SJSA1 (cell line): ENCODE measurements at regions not wholly inside any gene's neighbourhood (a gene's known extent, or its start where the extent isn't known, plus 50 kb on each side); places are given as distances from the start of the nearest gene placed in this dataset.

Experiments used
- DNase-seq, 2 experiments: peaks; one replicate each; pipeline ENCODE4 v3.0.0-alpha.2; 2015 to 2020; ENCODE audit warnings: low spot score in 2 of 2, low read depth in 1 of 2
- H3K27ac ChIP-seq: fragments of 250-450 bp; sonication (Bioruptor Pico); 2 replicates; pipeline ENCODE4 v1.5.1; 2020; ENCODE audit warnings: mild to moderate bottlenecking, moderate library complexity
- H3K27me3 ChIP-seq: fragments of 250-450 bp; sonication (Bioruptor Pico); replicated peaks from 2 replicates; pipeline ENCODE4 v1.5.1; 2020; ENCODE audit warnings: mild to moderate bottlenecking, moderate library complexity
- H3K36me3 ChIP-seq: fragments of 250-450 bp; sonication (Bioruptor Pico); 2 replicates; pipeline ENCODE4 v1.5.1; 2020; ENCODE audit warnings: mild to moderate bottlenecking
- H3K4me1 ChIP-seq: fragments of 250-450 bp; sonication (Bioruptor Pico); replicated peaks from 2 replicates; pipeline ENCODE4 v1.6.1; 2021; ENCODE audit warnings: mild to moderate bottlenecking
- H3K4me3 ChIP-seq: fragments of 250-450 bp; sonication (Bioruptor Pico); 2 replicates; pipeline ENCODE4 v1.5.1; 2020; ENCODE audit warnings: mild to moderate bottlenecking
- H3K9me3 ChIP-seq: fragments of 250-450 bp; sonication (Bioruptor Pico); replicated peaks from 2 replicates; pipeline ENCODE4 v1.5.1; 2020; ENCODE audit warnings: mild to moderate bottlenecking

GRCh38 chr14:97274626-97275025 lies 477.4 kb downstream of the VRK1 start:
- DNase-seq, result no peak
- H3K4me3 ChIP-seq, result no peak overlapping the region
- no peaks in the 10 kb centered on the region for H3K9me3 ChIP-seq
- no peaks in the 10 kb centered on the region for H3K4me1 ChIP-seq
- H3K27ac ChIP-seq, result no peak overlapping the region
- no peaks in the 10 kb centered on the region for H3K27me3 ChIP-seq
- H3K36me3 ChIP-seq, result no peaks in the 10 kb centered on the region

GRCh38 chr14:97275276-97275675 lies 478.1 kb downstream of the VRK1 start:
- Histone ChIP-seq H3K27ac (no peak overlapping the region), H3K9me3 (no peaks in the 10 kb centered on the region), H3K27me3 (no peaks in the 10 kb centered on the region), H3K4me3 (no peak overlapping the region), H3K36me3 (no peaks in the 10 kb centered on the region), H3K4me1 (peaks cover 2% of the 10 kb centered on the region)
- DNase-seq, result no peak

GRCh38 chr14:97276573-97276972 lies 479.4 kb downstream of the VRK1 start:
- DNase-seq, result no peak
- Histone ChIP-seq H3K9me3 (no peaks in the 10 kb centered on the region), H3K27ac (no peak overlapping the region), H3K4me1 (peaks cover 11% of the 10 kb centered on the region), H3K27me3 (no peaks in the 10 kb centered on the region), H3K36me3 (no peaks in the 10 kb centered on the region), H3K4me3 (no peak overlapping the region)

DNA sequence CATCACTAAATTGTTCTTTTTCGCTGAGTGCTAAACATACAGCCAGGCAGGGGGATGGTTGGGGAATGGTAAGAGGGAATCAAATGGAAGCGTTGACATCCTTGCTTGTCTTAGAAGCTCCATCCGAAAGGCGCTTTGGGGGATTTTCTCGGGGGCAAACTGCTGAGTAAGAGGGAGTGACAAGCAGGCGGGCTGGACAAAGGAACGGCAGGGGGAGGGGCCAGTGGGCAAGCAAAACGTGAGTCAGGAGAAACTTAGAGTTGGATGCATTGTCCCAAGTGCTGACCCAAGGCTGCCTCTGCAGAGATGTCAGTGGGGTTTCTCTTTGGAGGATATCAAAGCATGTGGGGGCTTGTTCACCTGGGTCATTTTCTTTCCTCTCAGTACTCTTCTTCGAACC lies 480.5 kb downstream of the VRK1 start:
- no peak overlapping the region for H3K27ac ChIP-seq
- H3K4me1 ChIP-seq, result peaks cover 11% of the 10 kb centered on the region
- no peaks in the 10 kb centered on the region for H3K27me3 ChIP-seq
- H3K4me3 ChIP-seq, result no peak overlapping the region
- no peaks in the 10 kb centered on the region for H3K36me3 ChIP-seq
- no peak for DNase-seq
- no peaks in the 10 kb centered on the region for H3K9me3 ChIP-seq

DNA sequence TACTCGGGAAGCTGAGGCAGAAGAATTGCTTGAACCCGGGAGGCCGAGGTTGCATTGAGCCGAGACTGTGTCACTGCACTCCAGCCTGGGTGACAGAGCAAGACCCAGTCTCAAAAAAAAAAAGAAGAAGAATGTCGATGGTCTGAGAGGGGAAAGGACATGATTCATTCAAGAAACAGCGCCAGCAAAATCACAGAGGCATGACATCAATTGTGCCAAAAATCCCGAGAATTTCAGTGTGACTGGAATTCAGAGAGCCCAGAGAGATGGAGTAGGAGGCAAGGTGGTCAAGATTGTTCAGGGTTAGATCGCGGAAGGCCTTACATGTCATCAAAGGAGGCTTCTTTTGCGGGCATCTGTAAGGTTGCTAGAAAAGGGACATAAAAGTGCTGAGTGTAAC lies 483.3 kb downstream of the VRK1 start:
- Histone ChIP-seq H3K27ac (no peak overlapping the region), H3K4me1 (peaks cover 18% of the 10 kb centered on the region), H3K36me3 (no peaks in the 10 kb centered on the region), H3K4me3 (no peak overlapping the region), H3K9me3 (no peaks in the 10 kb centered on the region), H3K27me3 (no peaks in the 10 kb centered on the region)
- DNase-seq, result peak in 1 of 2 experiments; percentile 53

DNA sequence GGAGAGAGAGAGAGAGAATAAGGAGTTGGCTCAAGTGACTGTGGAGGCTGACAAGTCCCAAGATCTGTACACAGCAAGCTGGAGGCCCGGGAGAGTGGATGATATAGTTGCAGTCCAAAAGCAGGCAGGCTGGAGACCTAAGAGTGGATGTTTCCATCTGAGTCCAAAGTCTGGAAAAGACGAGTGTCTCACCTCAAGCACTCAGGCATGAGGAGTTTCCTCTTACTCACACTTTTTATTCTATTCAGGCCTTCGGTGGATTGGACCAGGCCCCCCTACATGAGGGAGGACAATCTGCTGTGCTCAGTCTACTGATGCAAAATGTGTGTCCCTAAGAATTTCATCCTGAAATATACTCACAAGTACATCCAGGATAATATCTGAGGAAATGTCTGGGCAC lies 484.6 kb downstream of the VRK1 start:
- Histone ChIP-seq H3K9me3 (no peaks in the 10 kb centered on the region), H3K27me3 (no peaks in the 10 kb centered on the region), H3K36me3 (no peaks in the 10 kb centered on the region)

GRCh38 chr14:97282210-97283004 lies 485.2 kb downstream of the VRK1 start:
- Histone ChIP-seq H3K9me3 (no peaks in the 10 kb centered on the region), H3K27ac (no peak overlapping the region), H3K27me3 (no peaks in the 10 kb centered on the region), H3K36me3 (no peaks in the 10 kb centered on the region), H3K4me3 (no peak overlapping the region), H3K4me1 (peaks cover 18% of the 10 kb centered on the region)
- no peak for DNase-seq

More for the DNA sequence above, 484.6 kb downstream of the VRK1 start:
- H3K27ac ChIP-seq, result no peak overlapping the region
- H3K4me3 ChIP-seq, result no peak overlapping the region
- DNase-seq, result no peak
- peaks cover 18% of the 10 kb centered on the region for H3K4me1 ChIP-seq

DNA sequence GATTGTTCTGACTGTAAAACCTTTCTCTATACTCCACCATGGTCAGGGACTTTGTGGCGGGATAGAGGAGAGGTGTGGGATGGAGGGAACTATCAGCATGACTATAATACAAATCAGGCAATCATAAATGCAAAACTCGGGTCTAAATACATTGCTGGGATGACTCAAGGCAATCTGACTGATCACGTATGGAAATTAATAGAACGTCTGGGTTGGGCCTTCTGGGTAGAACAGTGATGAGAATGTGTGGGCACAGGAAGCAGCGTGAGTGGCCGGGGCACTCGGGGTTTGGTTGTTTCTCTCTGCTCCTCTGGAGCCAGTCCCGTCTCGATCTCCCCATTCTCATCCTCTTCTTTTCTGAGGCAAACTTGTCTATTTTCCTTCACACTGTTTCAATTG lies 485.8 kb downstream of the VRK1 start:
- no peaks in the 10 kb centered on the region for H3K9me3 ChIP-seq
- H3K27me3 ChIP-seq, result no peaks in the 10 kb centered on the region
- H3K36me3 ChIP-seq, result no peaks in the 10 kb centered on the region
- DNase-seq, result no peak
- H3K4me3 ChIP-seq, result no peak overlapping the region
- H3K27ac ChIP-seq, result no peak overlapping the region
- peaks cover 18% of the 10 kb centered on the region for H3K4me1 ChIP-seq

- H3K4me3 ChIP-seq, result no peak overlapping the region
- H3K9me3 ChIP-seq, result no peaks in the 10 kb centered on the region
- no peak overlapping the region for H3K27ac ChIP-seq
- no peaks in the 10 kb centered on the region for H3K27me3 ChIP-seq
- no peaks in the 10 kb centered on the region for H3K36me3 ChIP-seq
- DNase-seq, result no peak
- H3K4me1 ChIP-seq, result peaks cover 18% of the 10 kb centered on the region
Observed at GRCh38 chr14:97283426-97283825, 486.2 kb downstream of the VRK1 start.

DNA sequence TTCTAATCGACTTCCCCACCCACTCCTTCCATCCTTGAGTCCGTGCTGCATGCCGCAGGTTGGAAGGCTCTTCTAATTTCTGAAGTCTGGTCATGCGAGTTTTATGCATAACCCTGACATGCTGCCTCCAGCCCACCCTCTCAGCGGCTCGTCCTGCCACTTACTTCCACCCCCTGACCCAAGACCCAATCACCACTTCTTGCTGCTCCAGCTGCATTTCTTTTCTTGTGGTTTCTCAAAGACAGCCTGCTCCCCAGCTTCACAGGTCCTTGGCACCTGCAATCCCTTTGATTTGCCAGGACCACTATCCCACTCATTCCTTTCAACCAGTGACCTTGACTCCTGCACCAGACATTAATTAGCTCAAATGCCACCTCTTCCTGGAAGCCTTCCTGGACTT lies 486.7 kb downstream of the VRK1 start:
- DNase-seq, result no peak
- no peaks in the 10 kb centered on the region for H3K9me3 ChIP-seq
- no peak overlapping the region for H3K4me3 ChIP-seq
- no peaks in the 10 kb centered on the region for H3K27me3 ChIP-seq
- peaks cover 18% of the 10 kb centered on the region for H3K4me1 ChIP-seq
- no peak overlapping the region for H3K27ac ChIP-seq
- no peaks in the 10 kb centered on the region for H3K36me3 ChIP-seq

- Histone ChIP-seq H3K4me1 (peaks cover 6% of the 10 kb centered on the region; the same call in 1 of the 2 replicates), H3K27ac (no peak overlapping the region), H3K4me3 (no peak overlapping the region), H3K27me3 (no peaks in the 10 kb centered on the region), H3K36me3 (no peaks in the 10 kb centered on the region), H3K9me3 (no peaks in the 10 kb centered on the region)
- no peak for DNase-seq
Observed at GRCh38 chr14:97287956-97288355, 490.8 kb downstream of the VRK1 start.

- no peaks in the 10 kb centered on the region for H3K36me3 ChIP-seq
- peaks cover 4% of the 10 kb centered on the region for H3K4me1 ChIP-seq
- H3K4me3 ChIP-seq, result no peak overlapping the region
- H3K27ac ChIP-seq, result no peak overlapping the region
- no peaks in the 10 kb centered on the region for H3K9me3 ChIP-seq
- no peaks in the 10 kb centered on the region; the same call in 1 of the 2 replicates for H3K27me3 ChIP-seq
- no peak for DNase-seq
Observed at GRCh38 chr14:97290065-97290464, 492.9 kb downstream of the VRK1 start.

DNA sequence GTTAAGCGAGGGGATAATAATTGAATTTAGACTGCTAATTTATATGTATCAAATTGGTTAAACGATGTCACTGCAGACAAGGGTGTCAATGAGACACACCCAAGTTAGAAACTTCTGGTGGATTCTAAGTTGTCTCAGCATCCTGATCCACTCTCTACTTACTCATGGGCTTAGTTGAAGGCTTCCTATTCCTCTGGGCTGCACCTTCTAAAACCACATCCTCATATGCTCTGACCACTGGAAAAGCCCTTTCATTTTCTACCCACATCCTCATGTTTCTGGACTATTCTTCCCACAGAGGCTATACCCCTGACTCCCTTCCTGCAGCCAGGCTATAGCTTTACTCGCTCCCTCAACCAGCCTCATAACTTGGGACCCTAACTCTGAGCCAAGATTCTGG lies 493.8 kb downstream of the VRK1 start:
- DNase-seq, result no peak
- Histone ChIP-seq H3K27ac (no peak overlapping the region), H3K27me3 (no peaks in the 10 kb centered on the region; the same call in 1 of the 2 replicates), H3K36me3 (no peaks in the 10 kb centered on the region), H3K4me1 (peaks cover 4% of the 10 kb centered on the region), H3K4me3 (no peak overlapping the region), H3K9me3 (no peaks in the 10 kb centered on the region)

DNA sequence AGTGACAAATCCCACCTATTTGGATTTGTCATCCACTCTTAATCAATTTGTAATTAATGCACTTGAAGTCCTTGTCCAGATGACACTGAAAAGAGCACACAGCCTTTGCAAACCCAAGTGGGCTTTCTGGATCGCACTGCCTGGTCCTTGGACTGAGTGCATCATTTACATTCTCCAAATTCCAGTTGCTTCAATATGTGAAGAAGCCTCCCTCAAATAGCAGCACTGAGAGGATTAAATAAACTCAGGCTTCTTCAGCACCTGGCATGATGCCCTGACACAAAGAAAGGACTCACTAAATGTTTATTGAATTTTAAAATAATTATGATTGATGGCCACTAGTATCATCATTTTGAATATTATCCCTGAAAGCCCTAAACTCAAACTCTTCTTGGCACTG lies 496.5 kb downstream of the VRK1 start:
- Histone ChIP-seq H3K9me3 (no peaks in the 10 kb centered on the region), H3K27me3 (no peaks in the 10 kb centered on the region; the same call in 1 of the 2 replicates), H3K36me3 (no peaks in the 10 kb centered on the region), H3K27ac (no peak overlapping the region), H3K4me3 (no peak overlapping the region), H3K4me1 (peaks cover 4% of the 10 kb centered on the region)
- DNase-seq, result no peak
